Breast epithelium (tissue), 3 donors: ENCODE measurements at regions not wholly inside any gene's neighbourhood (a gene's known extent, or its start where the extent isn't known, plus 50 kb on each side); places are given as distances from the start of the nearest gene placed in this dataset.

Experiments
- POLR2A ChIP-seq: fragments of 450-650 bp; IDR thresholded peaks from one replicate; pipeline ENCODE4 v1.6.1; 2016; ENCODE audit warnings: antibody characterized with exemption, mild to moderate bottlenecking, moderate library complexity
- TF ChIP-seq, protein P1 (sequence below), 3 donors: fragments of 450-650 bp; IDR thresholded peaks; one replicate each; pipeline ENCODE4 v1.5.1; 2016 to 2017; ENCODE audit warnings: antibody characterized with exemption in 3 of 3, mild to moderate bottlenecking in 3 of 3, moderate library complexity in 3 of 3

DNA sequence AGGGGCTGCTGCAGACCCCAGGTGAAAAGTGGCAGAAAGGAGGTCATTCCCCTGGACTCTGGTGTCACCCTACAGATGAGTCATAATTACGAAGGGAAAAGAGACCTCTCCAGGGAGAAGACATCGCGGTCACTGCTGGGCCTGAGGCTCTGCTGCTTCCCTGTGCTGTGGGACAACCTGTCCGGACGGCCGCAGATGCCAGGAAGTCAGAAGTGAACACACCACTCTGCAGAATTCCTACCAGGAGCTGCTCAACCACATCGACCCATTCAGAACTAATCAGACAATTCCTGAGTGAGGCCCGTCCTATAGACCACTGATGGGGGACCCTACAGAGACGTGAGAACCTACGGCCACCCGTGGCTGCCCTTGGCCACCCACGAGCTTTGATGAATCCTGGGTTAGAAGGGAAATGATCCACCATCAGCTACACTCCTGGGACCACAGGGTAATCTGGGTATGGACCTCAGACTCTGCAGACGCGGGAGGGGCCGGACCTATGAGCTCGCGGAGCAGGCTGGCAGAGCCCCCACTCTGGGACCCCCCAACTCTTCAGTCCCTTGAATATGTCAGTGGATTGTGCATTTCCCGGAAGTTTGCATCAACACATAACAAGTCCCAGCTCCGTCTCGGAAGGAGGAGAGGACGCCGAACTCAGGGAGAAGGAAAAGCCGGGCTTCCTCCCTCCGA lies 636.7 kb downstream of the BRD1 start:
- TF ChIP-seq, protein P1, sequence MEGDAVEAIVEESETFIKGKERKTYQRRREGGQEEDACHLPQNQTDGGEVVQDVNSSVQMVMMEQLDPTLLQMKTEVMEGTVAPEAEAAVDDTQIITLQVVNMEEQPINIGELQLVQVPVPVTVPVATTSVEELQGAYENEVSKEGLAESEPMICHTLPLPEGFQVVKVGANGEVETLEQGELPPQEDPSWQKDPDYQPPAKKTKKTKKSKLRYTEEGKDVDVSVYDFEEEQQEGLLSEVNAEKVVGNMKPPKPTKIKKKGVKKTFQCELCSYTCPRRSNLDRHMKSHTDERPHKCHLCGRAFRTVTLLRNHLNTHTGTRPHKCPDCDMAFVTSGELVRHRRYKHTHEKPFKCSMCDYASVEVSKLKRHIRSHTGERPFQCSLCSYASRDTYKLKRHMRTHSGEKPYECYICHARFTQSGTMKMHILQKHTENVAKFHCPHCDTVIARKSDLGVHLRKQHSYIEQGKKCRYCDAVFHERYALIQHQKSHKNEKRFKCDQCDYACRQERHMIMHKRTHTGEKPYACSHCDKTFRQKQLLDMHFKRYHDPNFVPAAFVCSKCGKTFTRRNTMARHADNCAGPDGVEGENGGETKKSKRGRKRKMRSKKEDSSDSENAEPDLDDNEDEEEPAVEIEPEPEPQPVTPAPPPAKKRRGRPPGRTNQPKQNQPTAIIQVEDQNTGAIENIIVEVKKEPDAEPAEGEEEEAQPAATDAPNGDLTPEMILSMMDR (IDR thresholded peaks at IDR 0.05), result no peak
- TF ChIP-seq POLR2A, result no peak
